ENCODE measurements at regions not wholly inside any gene's neighbourhood (a gene's known extent, or its start where the extent isn't known, plus 50 kb on each side); places are given as distances from the start of the nearest gene placed in this dataset.

DNA sequence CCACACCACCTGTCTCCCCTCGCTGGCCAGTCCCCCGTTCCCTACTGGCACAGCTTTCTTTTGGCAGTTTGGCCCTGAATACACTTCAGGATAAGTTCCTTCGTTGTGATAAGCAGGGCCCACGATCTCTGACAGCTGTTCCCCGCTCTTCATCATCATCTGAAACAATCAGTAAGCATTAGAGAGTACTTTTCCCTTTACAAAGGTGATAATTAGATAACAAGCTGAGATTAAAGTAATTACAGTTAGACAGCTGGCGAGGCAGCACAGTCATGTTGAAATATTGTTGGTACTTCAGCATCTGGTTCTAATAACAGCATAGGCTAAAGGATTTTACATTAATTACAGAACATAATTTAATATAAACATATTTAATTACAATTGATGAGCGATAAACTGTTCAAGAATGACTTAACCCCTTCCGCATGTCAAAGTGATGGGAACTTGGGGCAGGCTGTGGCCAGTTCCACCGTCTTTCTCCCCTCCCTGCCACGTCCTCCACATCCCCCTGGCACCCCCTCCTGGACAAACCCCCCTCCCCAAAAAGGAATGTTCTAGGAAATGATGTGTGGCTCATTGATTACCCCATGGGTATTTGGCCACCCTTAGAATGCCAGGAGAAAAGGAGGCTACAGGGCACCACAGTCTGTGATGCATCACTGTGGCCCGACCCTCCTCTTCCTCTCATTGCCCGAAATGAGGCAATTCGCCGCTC is 134.9 kb downstream of the RCN1 start:
- H3K27me3 ChIP-seq (ENCODE audit: control insufficient read depth in 1 of 2, insufficient read depth in 2 of 2, low read length in 2 of 2): no peaks in the 10 kb centered on the region
- H3K4me1 ChIP-seq (ENCODE audit: control insufficient read depth in 2 of 2, insufficient read depth in 2 of 2, low read length in 1 of 2): no peaks in the 10 kb centered on the region
- WGBS, 2 donors: 67 to 69% methylated on average over 14 of the region's 14 CpGs
- H3K4me3 ChIP-seq (ENCODE audit: low read depth in 1 of 2, low read length in 2 of 2): no peak overlapping the region
- no peaks in the 10 kb centered on the region for H3K9me3 ChIP-seq (ENCODE audit: control insufficient read depth in 2 of 2, insufficient read depth in 1 of 2, low read depth in 1 of 2, low read length in 1 of 2)
- no peaks in the 10 kb centered on the region for H3K36me3 ChIP-seq (ENCODE audit: control insufficient read depth in 2 of 2, insufficient read depth in 2 of 2, low read length in 1 of 2)
- no peak overlapping the region for H3K27ac ChIP-seq (ENCODE audit: low read depth in 2 of 2, low read length in 1 of 2)

DNA sequence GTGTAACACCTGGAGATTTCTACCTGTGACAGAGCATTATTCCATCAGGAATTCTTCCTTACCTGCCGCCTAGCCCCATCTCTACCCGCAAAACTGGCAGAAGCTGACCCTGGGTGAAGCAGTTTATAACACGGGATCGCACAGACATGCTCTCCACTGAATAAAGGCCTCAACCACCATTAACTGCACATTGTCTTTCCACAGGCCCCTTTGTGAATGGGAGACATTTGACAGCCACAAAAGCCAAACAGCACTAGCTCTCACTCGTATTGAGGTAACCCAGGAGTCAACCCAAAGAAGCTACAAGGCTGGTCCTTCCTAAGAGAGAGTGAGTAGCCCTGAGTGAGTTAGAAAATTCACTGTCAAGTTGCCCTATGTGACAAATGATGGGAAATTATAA is 135.6 kb downstream of the RCN1 start:
- no peaks in the 10 kb centered on the region for H3K27me3 ChIP-seq (ENCODE audit: control insufficient read depth in 1 of 2, insufficient read depth in 2 of 2, low read length in 2 of 2)
- H3K9me3 ChIP-seq (ENCODE audit: control insufficient read depth in 2 of 2, insufficient read depth in 1 of 2, low read depth in 1 of 2, low read length in 1 of 2): no peaks in the 10 kb centered on the region
- H3K27ac ChIP-seq (ENCODE audit: low read depth in 2 of 2, low read length in 1 of 2): no peak overlapping the region
- H3K4me3 ChIP-seq (ENCODE audit: low read depth in 1 of 2, low read length in 2 of 2): no peak overlapping the region
- no peaks in the 10 kb centered on the region for H3K4me1 ChIP-seq (ENCODE audit: control insufficient read depth in 2 of 2, insufficient read depth in 2 of 2, low read length in 1 of 2)
- no peaks in the 10 kb centered on the region for H3K36me3 ChIP-seq (ENCODE audit: control insufficient read depth in 2 of 2, insufficient read depth in 2 of 2, low read length in 1 of 2)
- WGBS, 2 donors: 74 to 78% methylated on average over 5 of the region's 5 CpGs

DNA sequence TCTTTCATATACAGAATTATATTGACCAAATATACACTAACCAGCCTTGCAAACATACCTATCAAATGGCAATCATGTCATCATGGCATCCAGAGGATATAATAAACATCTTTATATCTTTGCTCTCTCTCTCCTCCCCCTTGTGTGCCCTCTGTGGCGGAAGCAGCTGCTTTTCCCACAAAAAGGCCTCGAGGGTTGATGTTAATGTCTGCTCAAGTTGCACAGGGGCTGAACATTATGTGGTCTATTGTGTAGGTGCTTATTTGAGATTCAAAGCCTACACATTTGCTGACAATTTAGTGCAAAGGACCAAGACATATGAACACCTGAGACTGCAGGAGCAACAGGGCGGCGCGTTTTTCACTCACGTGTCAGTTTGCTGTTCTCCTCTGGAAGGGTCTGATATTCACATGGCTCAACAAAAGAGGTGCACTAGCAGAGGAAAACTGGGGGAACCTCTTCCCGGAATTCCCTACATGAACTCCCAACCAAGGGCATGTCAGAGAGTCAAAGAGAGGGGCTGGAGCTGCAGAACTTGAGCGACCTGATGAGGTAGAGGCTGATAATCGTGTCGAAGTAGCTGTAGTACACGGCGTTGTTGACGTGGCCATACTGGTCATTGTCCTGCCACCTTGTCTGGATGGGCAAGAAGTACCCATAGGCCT is 138.8 kb downstream of the RCN1 start:
- H3K27ac ChIP-seq (ENCODE audit: low read depth in 2 of 2, low read length in 1 of 2): no peak overlapping the region
- no peaks in the 10 kb centered on the region for H3K36me3 ChIP-seq (ENCODE audit: control insufficient read depth in 2 of 2, insufficient read depth in 2 of 2, low read length in 1 of 2)
- no peak overlapping the region for H3K4me3 ChIP-seq (ENCODE audit: low read depth in 1 of 2, low read length in 2 of 2)
- no peaks in the 10 kb centered on the region for H3K4me1 ChIP-seq (ENCODE audit: control insufficient read depth in 2 of 2, insufficient read depth in 2 of 2, low read length in 1 of 2)
- 86 to 87% methylated on average over 13 of the region's 13 CpGs for WGBS, 2 donors
- no peaks in the 10 kb centered on the region for H3K27me3 ChIP-seq (ENCODE audit: control insufficient read depth in 1 of 2, insufficient read depth in 2 of 2, low read length in 2 of 2)
- H3K9me3 ChIP-seq (ENCODE audit: control insufficient read depth in 2 of 2, insufficient read depth in 1 of 2, low read depth in 1 of 2, low read length in 1 of 2): no peaks in the 10 kb centered on the region

DNA sequence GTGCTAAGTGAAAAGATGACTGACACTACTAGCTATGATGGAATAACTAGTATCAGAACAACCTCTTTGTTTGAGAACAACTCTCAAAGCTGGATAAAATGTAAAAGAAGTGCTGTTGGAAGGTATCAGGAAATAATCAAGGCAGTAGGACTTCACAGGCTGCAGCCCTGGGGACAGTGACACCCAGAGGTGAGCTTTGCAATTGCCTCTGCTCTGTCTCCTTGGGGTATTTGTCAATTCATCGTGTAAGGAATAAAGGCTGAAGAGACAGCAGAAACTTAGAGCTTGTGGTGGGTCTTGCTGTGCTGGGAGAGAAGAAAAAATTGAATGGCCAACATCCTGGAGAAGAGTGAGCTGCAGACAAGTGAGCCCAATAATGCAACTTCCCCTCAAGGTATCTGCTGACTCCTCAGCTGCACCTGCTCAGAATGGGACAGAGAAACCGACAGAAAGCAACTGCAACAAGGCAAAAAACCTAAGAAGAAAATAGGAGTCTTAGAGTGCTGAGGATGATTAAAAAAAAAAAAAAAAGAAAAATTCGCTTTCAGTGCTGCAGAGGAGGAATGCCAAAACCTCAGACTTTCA is 141.1 kb downstream of the RCN1 start:
- Histone ChIP-seq H3K27ac (ENCODE audit: low read depth in 2 of 2, low read length in 1 of 2) (no peak overlapping the region), H3K27me3 (ENCODE audit: control insufficient read depth in 1 of 2, insufficient read depth in 2 of 2, low read length in 2 of 2) (no peaks in the 10 kb centered on the region), H3K36me3 (ENCODE audit: control insufficient read depth in 2 of 2, insufficient read depth in 2 of 2, low read length in 1 of 2) (no peaks in the 10 kb centered on the region), H3K4me1 (ENCODE audit: control insufficient read depth in 2 of 2, insufficient read depth in 2 of 2, low read length in 1 of 2) (no peaks in the 10 kb centered on the region), H3K9me3 (ENCODE audit: control insufficient read depth in 2 of 2, insufficient read depth in 1 of 2, low read depth in 1 of 2, low read length in 1 of 2) (no peaks in the 10 kb centered on the region), H3K4me3 (ENCODE audit: low read depth in 1 of 2, low read length in 2 of 2) (no peak overlapping the region)
- WGBS, 2 donors: 48 to 53% methylated on average over 3 of the region's 3 CpGs

DNA sequence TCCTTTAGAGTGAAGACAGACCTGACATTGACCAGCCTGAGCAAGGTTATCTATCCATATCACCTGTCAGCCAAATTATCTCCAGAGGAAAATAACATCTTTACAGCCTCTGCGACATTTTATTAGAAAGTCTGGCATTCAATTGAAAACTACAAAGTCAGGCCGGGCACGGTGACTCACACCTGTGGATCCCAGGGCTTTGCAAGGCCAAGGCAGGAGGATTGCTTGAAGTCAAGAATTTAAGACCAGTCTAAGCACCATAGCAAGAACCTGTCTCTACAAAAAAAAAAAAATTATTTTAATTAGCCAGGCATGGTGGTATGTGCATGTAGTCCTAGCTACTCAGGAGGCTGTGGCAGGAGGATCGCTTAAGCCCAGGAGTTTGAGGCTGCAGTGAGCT is 141.6 kb downstream of the RCN1 start:
- Histone ChIP-seq H3K27ac (ENCODE audit: low read depth in 2 of 2, low read length in 1 of 2) (no peak overlapping the region), H3K4me1 (ENCODE audit: control insufficient read depth in 2 of 2, insufficient read depth in 2 of 2, low read length in 1 of 2) (no peaks in the 10 kb centered on the region), H3K27me3 (ENCODE audit: control insufficient read depth in 1 of 2, insufficient read depth in 2 of 2, low read length in 2 of 2) (no peaks in the 10 kb centered on the region), H3K36me3 (ENCODE audit: control insufficient read depth in 2 of 2, insufficient read depth in 2 of 2, low read length in 1 of 2) (no peaks in the 10 kb centered on the region), H3K4me3 (ENCODE audit: low read depth in 1 of 2, low read length in 2 of 2) (no peak overlapping the region), H3K9me3 (ENCODE audit: control insufficient read depth in 2 of 2, insufficient read depth in 1 of 2, low read depth in 1 of 2, low read length in 1 of 2) (no peaks in the 10 kb centered on the region)
- WGBS, 2 donors: 90 to 92% methylated on average over 4 of the region's 4 CpGs

DNA sequence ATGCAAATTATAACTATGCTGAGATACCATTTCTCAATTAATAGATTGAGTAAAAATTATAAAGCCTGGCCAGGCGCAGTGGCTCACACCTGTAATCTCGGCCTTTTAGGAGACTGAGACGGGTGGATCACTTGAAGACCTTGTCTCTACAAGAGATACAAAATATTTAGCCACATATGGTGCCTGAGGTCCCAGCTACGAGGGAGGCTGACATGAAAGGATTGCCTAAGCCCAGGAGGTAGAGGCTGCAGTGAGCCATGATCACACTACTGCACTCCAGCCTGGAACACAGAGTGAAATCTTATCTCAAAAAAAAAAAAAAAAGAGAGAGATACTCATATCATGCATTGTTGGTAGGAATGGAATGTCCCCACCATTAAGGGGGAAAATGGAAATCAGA is 142.4 kb downstream of the RCN1 start:
- no peaks in the 10 kb centered on the region for H3K9me3 ChIP-seq (ENCODE audit: control insufficient read depth in 2 of 2, insufficient read depth in 1 of 2, low read depth in 1 of 2, low read length in 1 of 2)
- no peak overlapping the region for H3K27ac ChIP-seq (ENCODE audit: low read depth in 2 of 2, low read length in 1 of 2)
- no peaks in the 10 kb centered on the region for H3K27me3 ChIP-seq (ENCODE audit: control insufficient read depth in 1 of 2, insufficient read depth in 2 of 2, low read length in 2 of 2)
- H3K4me1 ChIP-seq (ENCODE audit: control insufficient read depth in 2 of 2, insufficient read depth in 2 of 2, low read length in 1 of 2): no peaks in the 10 kb centered on the region
- H3K36me3 ChIP-seq (ENCODE audit: control insufficient read depth in 2 of 2, insufficient read depth in 2 of 2, low read length in 1 of 2): no peaks in the 10 kb centered on the region
- 82 to 86% methylated on average over 4 of the region's 4 CpGs for WGBS, 2 donors
- H3K4me3 ChIP-seq (ENCODE audit: low read depth in 1 of 2, low read length in 2 of 2): no peak overlapping the region

DNA sequence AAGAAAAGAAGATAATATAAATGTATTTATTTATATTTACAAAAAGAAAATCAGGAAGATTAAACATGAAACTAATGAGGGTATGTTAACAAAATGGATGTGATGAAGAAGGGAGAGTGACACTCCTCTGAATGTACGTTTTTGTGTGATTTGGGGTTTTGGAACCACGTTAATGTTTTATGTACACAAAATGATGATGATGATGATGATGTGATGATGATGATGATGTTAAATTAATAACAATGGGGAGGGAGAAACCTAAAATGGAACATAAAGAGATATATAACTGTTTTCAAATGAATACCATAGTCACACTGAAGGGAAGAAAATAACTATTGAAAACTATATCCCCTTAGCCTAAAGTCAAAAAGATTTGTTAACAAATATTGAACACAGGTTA is 143.1 kb downstream of the RCN1 start:
- H3K9me3 ChIP-seq (ENCODE audit: control insufficient read depth in 2 of 2, insufficient read depth in 1 of 2, low read depth in 1 of 2, low read length in 1 of 2): no peaks in the 10 kb centered on the region
- no peak overlapping the region for H3K27ac ChIP-seq (ENCODE audit: low read depth in 2 of 2, low read length in 1 of 2)
- no peak overlapping the region for H3K4me3 ChIP-seq (ENCODE audit: low read depth in 1 of 2, low read length in 2 of 2)
- H3K4me1 ChIP-seq (ENCODE audit: control insufficient read depth in 2 of 2, insufficient read depth in 2 of 2, low read length in 1 of 2): no peaks in the 10 kb centered on the region
- H3K36me3 ChIP-seq (ENCODE audit: control insufficient read depth in 2 of 2, insufficient read depth in 2 of 2, low read length in 1 of 2): no peaks in the 10 kb centered on the region
- no peaks in the 10 kb centered on the region for H3K27me3 ChIP-seq (ENCODE audit: control insufficient read depth in 1 of 2, insufficient read depth in 2 of 2, low read length in 2 of 2)
- WGBS, 2 donors: 0 to 35% methylated on average over 2 of the region's 2 CpGs

DNA sequence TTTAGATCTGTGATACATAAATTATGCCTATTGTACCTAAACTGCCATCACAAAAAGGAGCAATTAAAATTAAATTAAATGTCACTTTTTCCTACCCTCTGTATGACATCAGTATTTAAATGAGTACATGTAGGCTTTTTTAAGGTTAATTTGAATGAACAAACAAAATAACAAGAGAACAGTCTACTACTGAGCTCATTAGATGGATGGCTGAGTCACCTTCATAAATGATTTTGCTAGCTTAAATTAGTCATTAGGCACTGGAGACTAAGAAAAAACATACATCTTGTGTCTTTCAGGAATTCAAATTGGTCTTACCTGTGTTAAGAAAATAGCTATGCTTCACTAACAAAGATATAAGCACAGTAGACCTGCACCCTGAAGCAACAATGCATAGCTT is 153.6 kb downstream of the RCN1 start:
- no peaks in the 10 kb centered on the region for H3K36me3 ChIP-seq (ENCODE audit: control insufficient read depth in 2 of 2, insufficient read depth in 2 of 2, low read length in 1 of 2)
- H3K9me3 ChIP-seq (ENCODE audit: control insufficient read depth in 2 of 2, insufficient read depth in 1 of 2, low read depth in 1 of 2, low read length in 1 of 2): no peaks in the 10 kb centered on the region
- no peak overlapping the region for H3K27ac ChIP-seq (ENCODE audit: low read depth in 2 of 2, low read length in 1 of 2)
- H3K4me1 ChIP-seq (ENCODE audit: control insufficient read depth in 2 of 2, insufficient read depth in 2 of 2, low read length in 1 of 2): no peaks in the 10 kb centered on the region
- no peaks in the 10 kb centered on the region for H3K27me3 ChIP-seq (ENCODE audit: control insufficient read depth in 1 of 2, insufficient read depth in 2 of 2, low read length in 2 of 2)
- H3K4me3 ChIP-seq (ENCODE audit: low read depth in 1 of 2, low read length in 2 of 2): no peak overlapping the region

DNA sequence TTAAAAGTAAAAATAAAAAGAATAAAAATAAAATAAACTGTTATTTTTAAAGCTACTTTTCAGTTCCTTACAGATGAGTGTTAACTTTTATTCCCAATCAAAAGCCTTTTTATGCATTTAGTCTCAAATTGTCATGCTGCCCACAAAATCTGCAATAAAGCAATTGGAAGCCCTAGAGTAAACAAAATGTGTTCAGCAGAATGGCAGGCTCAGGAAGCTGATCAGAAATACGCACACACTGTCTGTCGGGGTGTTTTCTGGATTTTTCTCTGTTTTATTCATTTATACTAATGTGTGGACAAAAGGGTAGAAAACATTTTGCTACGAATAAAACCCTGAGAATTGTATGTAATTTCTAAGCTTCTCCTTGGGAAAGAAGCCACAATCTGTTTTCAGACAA is 162.8 kb downstream of the RCN1 start:
- Histone ChIP-seq H3K27ac (ENCODE audit: low read depth in 2 of 2, low read length in 1 of 2) (no peak overlapping the region), H3K36me3 (ENCODE audit: control insufficient read depth in 2 of 2, insufficient read depth in 2 of 2, low read length in 1 of 2) (no peaks in the 10 kb centered on the region), H3K27me3 (ENCODE audit: control insufficient read depth in 1 of 2, insufficient read depth in 2 of 2, low read length in 2 of 2) (no peaks in the 10 kb centered on the region), H3K4me1 (ENCODE audit: control insufficient read depth in 2 of 2, insufficient read depth in 2 of 2, low read length in 1 of 2) (no peaks in the 10 kb centered on the region), H3K4me3 (ENCODE audit: low read depth in 1 of 2, low read length in 2 of 2) (no peak overlapping the region), H3K9me3 (ENCODE audit: control insufficient read depth in 2 of 2, insufficient read depth in 1 of 2, low read depth in 1 of 2, low read length in 1 of 2) (no peaks in the 10 kb centered on the region)
- WGBS, 2 donors: 72 to 74% methylated on average over 3 of the region's 3 CpGs

DNA sequence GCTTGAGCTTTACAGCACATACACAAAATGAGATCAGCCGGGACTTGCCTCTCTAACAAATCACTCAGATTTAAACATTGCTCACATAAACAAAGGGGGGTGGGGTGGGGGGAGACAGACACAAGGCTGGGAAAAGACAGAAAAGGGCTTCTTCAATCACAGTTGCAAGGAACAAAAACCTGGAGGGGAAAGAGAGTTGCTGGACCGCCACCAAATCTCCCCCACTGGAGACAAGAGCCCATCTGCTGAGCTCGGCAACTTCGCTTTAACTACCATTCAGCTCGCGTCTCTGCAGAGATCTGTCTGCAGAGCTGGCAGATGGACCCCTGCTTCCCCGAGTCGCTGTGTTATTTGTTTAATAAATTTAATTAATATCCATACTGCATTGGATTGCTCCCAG is 165.0 kb downstream of the RCN1 start:
- Histone ChIP-seq H3K27me3 (ENCODE audit: control insufficient read depth in 1 of 2, insufficient read depth in 2 of 2, low read length in 2 of 2) (no peaks in the 10 kb centered on the region), H3K4me3 (ENCODE audit: low read depth in 1 of 2, low read length in 2 of 2) (no peak overlapping the region), H3K36me3 (ENCODE audit: control insufficient read depth in 2 of 2, insufficient read depth in 2 of 2, low read length in 1 of 2) (no peaks in the 10 kb centered on the region), H3K9me3 (ENCODE audit: control insufficient read depth in 2 of 2, insufficient read depth in 1 of 2, low read depth in 1 of 2, low read length in 1 of 2) (no peaks in the 10 kb centered on the region), H3K27ac (ENCODE audit: low read depth in 2 of 2, low read length in 1 of 2) (no peak overlapping the region), H3K4me1 (ENCODE audit: control insufficient read depth in 2 of 2, insufficient read depth in 2 of 2, low read length in 1 of 2) (no peaks in the 10 kb centered on the region)
- 41 to 44% methylated on average over 8 of the region's 8 CpGs for WGBS, 2 donors

All from esophagus (tissue), 2 donors.